C4-2B (cell line): ENCODE measurements at regions not wholly inside any gene's neighbourhood (a gene's known extent, or its start where the extent isn't known, plus 50 kb on each side); places are given as distances from the start of the nearest gene placed in this dataset.

Source experiments
- H3K27ac ChIP-seq: fragments of 450-650 bp; 2 replicates; pipeline ENCODE4 v1.5.1; 2017
- ZFX ChIP-seq: fragments of 450-650 bp; IDR thresholded peaks from 2 replicates; pipeline ENCODE4 v1.6.1; 2017
- TF ChIP-seq, protein P1 (sequence below): fragments of 450-650 bp; conservative IDR thresholded peaks from 2 replicates; pipeline ENCODE4 v1.5.1; 2017; ENCODE audit warnings: mild to moderate bottlenecking

DNA sequence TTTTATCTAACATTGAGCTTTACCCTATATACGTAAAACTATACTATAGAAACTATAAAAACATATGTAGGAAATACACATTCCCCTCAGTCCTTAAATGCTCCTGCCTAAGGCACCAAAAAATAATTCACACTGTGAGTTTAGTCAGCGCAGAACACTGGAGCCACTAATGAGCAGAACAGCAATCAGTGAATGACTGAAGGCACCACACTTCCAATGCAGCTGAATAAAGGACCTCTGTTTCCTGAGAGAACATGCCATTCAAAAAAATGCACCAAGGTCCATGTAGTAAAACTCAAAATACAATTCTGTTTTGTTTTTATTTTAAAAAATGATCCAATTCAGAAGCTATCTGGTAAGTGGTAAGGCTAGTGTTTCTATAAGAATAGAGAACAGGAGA lies 1280.6 kb upstream of the NRXN1 start:
- no peak for TF ChIP-seq ZFX
- TF ChIP-seq, protein P1, sequence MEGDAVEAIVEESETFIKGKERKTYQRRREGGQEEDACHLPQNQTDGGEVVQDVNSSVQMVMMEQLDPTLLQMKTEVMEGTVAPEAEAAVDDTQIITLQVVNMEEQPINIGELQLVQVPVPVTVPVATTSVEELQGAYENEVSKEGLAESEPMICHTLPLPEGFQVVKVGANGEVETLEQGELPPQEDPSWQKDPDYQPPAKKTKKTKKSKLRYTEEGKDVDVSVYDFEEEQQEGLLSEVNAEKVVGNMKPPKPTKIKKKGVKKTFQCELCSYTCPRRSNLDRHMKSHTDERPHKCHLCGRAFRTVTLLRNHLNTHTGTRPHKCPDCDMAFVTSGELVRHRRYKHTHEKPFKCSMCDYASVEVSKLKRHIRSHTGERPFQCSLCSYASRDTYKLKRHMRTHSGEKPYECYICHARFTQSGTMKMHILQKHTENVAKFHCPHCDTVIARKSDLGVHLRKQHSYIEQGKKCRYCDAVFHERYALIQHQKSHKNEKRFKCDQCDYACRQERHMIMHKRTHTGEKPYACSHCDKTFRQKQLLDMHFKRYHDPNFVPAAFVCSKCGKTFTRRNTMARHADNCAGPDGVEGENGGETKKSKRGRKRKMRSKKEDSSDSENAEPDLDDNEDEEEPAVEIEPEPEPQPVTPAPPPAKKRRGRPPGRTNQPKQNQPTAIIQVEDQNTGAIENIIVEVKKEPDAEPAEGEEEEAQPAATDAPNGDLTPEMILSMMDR = no peak

DNA sequence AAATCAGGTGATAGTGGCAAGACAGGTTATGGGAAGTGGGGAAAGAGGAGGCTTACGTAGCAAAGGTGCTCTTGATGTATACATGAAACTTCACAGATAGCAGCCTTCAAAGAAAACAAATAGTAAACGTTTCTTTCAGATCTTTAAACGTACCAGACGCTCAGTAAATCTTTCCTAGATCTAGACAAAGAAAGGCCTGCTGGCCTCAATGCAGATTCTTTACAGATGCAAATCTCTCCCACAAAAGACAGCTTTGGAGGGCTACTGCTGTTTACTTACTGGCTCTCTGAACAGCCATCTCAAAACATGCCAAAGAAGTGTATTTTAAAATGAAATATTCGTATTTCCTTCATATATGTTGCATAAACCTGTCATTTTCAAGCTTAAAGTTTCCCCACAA lies 1279.9 kb upstream of the NRXN1 start:
- H3K27ac ChIP-seq = no peak overlapping the region
- TF ChIP-seq, protein P1 = no peak
- no peak for TF ChIP-seq ZFX

More for the DNA sequence above, 1280.6 kb upstream of the NRXN1 start:
- H3K27ac ChIP-seq = no peak overlapping the region

DNA sequence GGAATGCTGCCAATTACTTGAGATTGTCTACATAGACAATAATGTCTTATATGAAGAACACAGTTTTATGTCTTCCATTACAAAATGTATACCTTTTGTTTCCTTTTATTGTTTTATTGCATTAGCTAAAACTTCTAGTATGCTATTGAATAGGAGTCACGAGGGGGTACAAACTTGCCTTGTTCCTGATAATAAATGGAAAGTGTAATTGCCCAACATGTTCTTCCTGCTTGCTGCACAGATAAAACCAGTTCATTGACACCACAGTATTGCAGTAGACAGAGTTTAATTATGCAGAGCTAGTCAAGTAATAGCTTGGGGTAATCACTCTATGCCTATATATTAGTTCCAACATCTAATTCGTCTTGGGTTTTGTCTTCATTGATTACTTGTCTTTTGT lies 1276.2 kb upstream of the NRXN1 start:
- TF ChIP-seq ZFX = no peak
- TF ChIP-seq, protein P1 = no peak
- H3K27ac ChIP-seq = no peak overlapping the region

GRCh38 chr2:52294628-52295027 lies 1262.7 kb upstream of the NRXN1 start:
- no peak overlapping the region for H3K27ac ChIP-seq
- TF ChIP-seq, protein P1 = no peak
- TF ChIP-seq ZFX = no peak

GRCh38 chr2:52292801-52293200 lies 1260.9 kb upstream of the NRXN1 start:
- TF ChIP-seq, protein P1 = no peak
- TF ChIP-seq ZFX = no peak
- no peak overlapping the region for H3K27ac ChIP-seq

GRCh38 chr2:52289741-52290140 lies 1257.8 kb upstream of the NRXN1 start:
- no peak for TF ChIP-seq ZFX
- TF ChIP-seq, protein P1 = no peak

DNA sequence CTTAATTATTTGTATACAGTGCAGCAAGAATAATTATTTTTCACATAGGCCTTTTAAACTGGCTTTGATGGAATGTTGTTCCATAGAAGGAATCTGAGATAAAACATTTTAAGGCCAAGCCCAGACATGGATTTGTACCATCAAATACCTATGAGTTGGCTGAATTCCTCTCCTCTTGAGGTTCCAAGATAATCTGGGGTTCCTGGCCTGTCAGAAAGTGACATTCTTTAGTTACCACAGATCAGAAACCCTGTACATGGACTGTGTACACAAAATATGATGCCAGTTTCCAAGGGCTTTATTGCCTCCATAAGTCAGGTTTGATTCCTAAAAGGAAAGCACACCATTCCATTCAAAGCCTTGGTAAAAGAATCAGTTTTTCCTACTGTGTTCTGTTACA lies 1256.7 kb upstream of the NRXN1 start:
- H3K27ac ChIP-seq = no peak overlapping the region
- TF ChIP-seq, protein P1 = no peak
- TF ChIP-seq ZFX = no peak

More at GRCh38 chr2:52289741-52290140, 1257.8 kb upstream of the NRXN1 start:
- H3K27ac ChIP-seq = no peak overlapping the region
